ENCODE measurements at regions not wholly inside any gene's neighbourhood (a gene's known extent, or its start where the extent isn't known, plus 50 kb on each side); places are given as distances from the start of the nearest gene placed in this dataset.
"Not testable (repeated sequence)": the region's sequence is repeated elsewhere in the genome, so short reads cannot be mapped to it uniquely, and the experiment has no call there.

- no peak overlapping the region for H3K27ac ChIP-seq (replicated peaks)
- H3K36me3 ChIP-seq: no peaks in the 10 kb centered on the region
- intact Hi-C loops (cut with micrococcal nuclease): no loop called here
- H3K4me1 ChIP-seq: no peaks in the 10 kb centered on the region
- no peaks in the 10 kb centered on the region for H3K9me3 ChIP-seq (replicated peaks)
- DNase-seq: no peak
- no peak for TF ChIP-seq CTCF (IDR thresholded peaks at IDR 0.05; ENCODE audit: borderline replicate concordance)
- no peaks in the 10 kb centered on the region for H3K27me3 ChIP-seq (ENCODE audit: low read depth)
- no peak overlapping the region for H3K4me3 ChIP-seq
These were observed 379.5 kb upstream of the GJE1 start for GRCh38 chr6:141753180-141753579.

GRCh38 chr6:141752677-141753076, 380.0 kb upstream of the GJE1 start:
- no peak for TF ChIP-seq CTCF (IDR thresholded peaks at IDR 0.05; ENCODE audit: borderline replicate concordance)
- H3K4me1 ChIP-seq: no peaks in the 10 kb centered on the region
- H3K27me3 ChIP-seq (ENCODE audit: low read depth): no peaks in the 10 kb centered on the region
- no peak overlapping the region for H3K4me3 ChIP-seq
- H3K27ac ChIP-seq (replicated peaks): no peak overlapping the region
- intact Hi-C loops (cut with micrococcal nuclease): no loop called here
- H3K9me3 ChIP-seq (replicated peaks): no peaks in the 10 kb centered on the region
- no peak for DNase-seq
- no peaks in the 10 kb centered on the region for H3K36me3 ChIP-seq

- intact Hi-C loops (cut with micrococcal nuclease); H3K27ac ChIP-seq (replicated peaks); DNase-seq; H3K36me3 ChIP-seq; H3K4me3 ChIP-seq; H3K4me1 ChIP-seq; H3K27me3 ChIP-seq (ENCODE audit: low read depth): not testable (repeated sequence)
- peaks cover 22% of the 10 kb centered on the region for H3K9me3 ChIP-seq (replicated peaks)
These were observed 386.4 kb upstream of the GJE1 start for GRCh38 chr6:141746324-141746723.

- Histone ChIP-seq H3K4me3 (no peak overlapping the region), H3K27ac (replicated peaks) (no peak overlapping the region), H3K4me1 (no peaks in the 10 kb centered on the region), H3K27me3 (ENCODE audit: low read depth) (no peaks in the 10 kb centered on the region), H3K9me3 (replicated peaks) (peaks cover 27% of the 10 kb centered on the region), H3K36me3 (no peaks in the 10 kb centered on the region)
- DNase-seq: no peak
- no peak for TF ChIP-seq CTCF (IDR thresholded peaks at IDR 0.05; ENCODE audit: borderline replicate concordance)
- intact Hi-C loops (cut with micrococcal nuclease): no loop called here
These were observed 387.8 kb upstream of the GJE1 start for GRCh38 chr6:141744971-141745370.

- no peak for TF ChIP-seq CTCF (IDR thresholded peaks at IDR 0.05; ENCODE audit: borderline replicate concordance)
- Histone ChIP-seq H3K27me3 (ENCODE audit: low read depth) (no peaks in the 10 kb centered on the region), H3K27ac (replicated peaks) (no peak overlapping the region)
These were observed 388.4 kb upstream of the GJE1 start for GRCh38 chr6:141744194-141744925.

GRCh38 chr6:141736104-141736503, 396.6 kb upstream of the GJE1 start:
- intact Hi-C loops (cut with micrococcal nuclease): no loop called here
- no peaks in the 10 kb centered on the region for H3K4me1 ChIP-seq
- TF ChIP-seq CTCF (IDR thresholded peaks at IDR 0.05; ENCODE audit: borderline replicate concordance): no peak
- no peak for DNase-seq
- no peak overlapping the region for H3K27ac ChIP-seq (replicated peaks)
- H3K36me3 ChIP-seq: no peaks in the 10 kb centered on the region
- H3K4me3 ChIP-seq: no peak overlapping the region
- peaks cover 6% of the 10 kb centered on the region for H3K9me3 ChIP-seq (replicated peaks)
- H3K27me3 ChIP-seq (ENCODE audit: low read depth): no peaks in the 10 kb centered on the region

More at GRCh38 chr6:141744194-141744925, 388.4 kb upstream of the GJE1 start:
- Histone ChIP-seq H3K4me3 (no peak overlapping the region), H3K4me1 (no peaks in the 10 kb centered on the region), H3K9me3 (replicated peaks) (peaks cover 27% of the 10 kb centered on the region), H3K36me3 (no peaks in the 10 kb centered on the region)
- no peak for DNase-seq
- intact Hi-C loops (cut with micrococcal nuclease): no loop called here
